Chondrocyte (in vitro differentiated cells): ENCODE measurements at regions not wholly inside any gene's neighbourhood (a gene's known extent, or its start where the extent isn't known, plus 50 kb on each side); places are given as distances from the start of the nearest gene placed in this dataset.
A peak's percentile ranks its signal among the peaks of the same experiment; 100 is the strongest.

Experiments
- DNase-seq: peaks from one replicate; pipeline ENCODE4 v3.0.0; 2021; ENCODE audit warnings: mixed read lengths, low spot score
- H3K27ac Mint-ChIP-seq: one replicate; pipeline ENCODE4 v1.8.0; 2021; ENCODE audit warnings: mild to moderate bottlenecking, moderate library complexity, mixed read lengths; ENCODE audit not compliant: unreplicated experiment
- H3K27me3 Mint-ChIP-seq: 2 replicates; pipeline ENCODE4 v1.8.0; 2021; ENCODE audit warnings: low read depth, mixed read lengths
- H3K36me3 Mint-ChIP-seq: 2 replicates; pipeline ENCODE4 v1.8.0; 2021; ENCODE audit warnings: low read depth, mixed read lengths
- H3K4me1 Mint-ChIP-seq: 2 replicates; pipeline ENCODE4 v1.8.0; 2021; ENCODE audit warnings: low read depth, mild to moderate bottlenecking, mixed read lengths
- H3K4me3 Mint-ChIP-seq: one replicate; pipeline ENCODE4 v1.8.0; 2021; ENCODE audit warnings: mild to moderate bottlenecking, moderate library complexity, mixed read lengths; ENCODE audit not compliant: unreplicated experiment
- H3K9me3 Mint-ChIP-seq: 2 replicates; pipeline ENCODE4 v1.8.0; 2021; ENCODE audit warnings: low read depth, mixed read lengths
- TF ChIP-seq, protein P1 (sequence below): fragments of 200-600 bp; sonication (generic); IDR thresholded peaks from 2 replicates; pipeline ENCODE4 v1.5.0; 2021; ENCODE audit warnings: antibody characterized with exemption, mild to moderate bottlenecking, moderate library complexity

GRCh38 chr9:105187781-105188180 lies 56.7 kb upstream of the SLC44A1 start:
- Mint-ChIP-seq H3K27me3 (no peaks in the 10 kb centered on the region), H3K27ac (peak overlapping the region; percentile 68), H3K36me3 (peaks cover 9% of the 10 kb centered on the region), H3K4me1 (peaks cover 16% of the 10 kb centered on the region), H3K9me3 (peaks cover 20% of the 10 kb centered on the region), H3K4me3 (no peak overlapping the region)
- TF ChIP-seq, protein P1, sequence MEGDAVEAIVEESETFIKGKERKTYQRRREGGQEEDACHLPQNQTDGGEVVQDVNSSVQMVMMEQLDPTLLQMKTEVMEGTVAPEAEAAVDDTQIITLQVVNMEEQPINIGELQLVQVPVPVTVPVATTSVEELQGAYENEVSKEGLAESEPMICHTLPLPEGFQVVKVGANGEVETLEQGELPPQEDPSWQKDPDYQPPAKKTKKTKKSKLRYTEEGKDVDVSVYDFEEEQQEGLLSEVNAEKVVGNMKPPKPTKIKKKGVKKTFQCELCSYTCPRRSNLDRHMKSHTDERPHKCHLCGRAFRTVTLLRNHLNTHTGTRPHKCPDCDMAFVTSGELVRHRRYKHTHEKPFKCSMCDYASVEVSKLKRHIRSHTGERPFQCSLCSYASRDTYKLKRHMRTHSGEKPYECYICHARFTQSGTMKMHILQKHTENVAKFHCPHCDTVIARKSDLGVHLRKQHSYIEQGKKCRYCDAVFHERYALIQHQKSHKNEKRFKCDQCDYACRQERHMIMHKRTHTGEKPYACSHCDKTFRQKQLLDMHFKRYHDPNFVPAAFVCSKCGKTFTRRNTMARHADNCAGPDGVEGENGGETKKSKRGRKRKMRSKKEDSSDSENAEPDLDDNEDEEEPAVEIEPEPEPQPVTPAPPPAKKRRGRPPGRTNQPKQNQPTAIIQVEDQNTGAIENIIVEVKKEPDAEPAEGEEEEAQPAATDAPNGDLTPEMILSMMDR: no peak
- DNase-seq: no peak

- peaks cover 9% of the 10 kb centered on the region for H3K36me3 Mint-ChIP-seq
- no peak overlapping the region for H3K27ac Mint-ChIP-seq
- H3K4me1 Mint-ChIP-seq: peaks cover 16% of the 10 kb centered on the region
- peaks cover 20% of the 10 kb centered on the region for H3K9me3 Mint-ChIP-seq
- DNase-seq: no peak
- H3K27me3 Mint-ChIP-seq: peaks cover 3% of the 10 kb centered on the region
- TF ChIP-seq, protein P1: no peak
- no peak overlapping the region for H3K4me3 Mint-ChIP-seq
These were observed 55.7 kb upstream of the SLC44A1 start for GRCh38 chr9:105188746-105189145.

DNA sequence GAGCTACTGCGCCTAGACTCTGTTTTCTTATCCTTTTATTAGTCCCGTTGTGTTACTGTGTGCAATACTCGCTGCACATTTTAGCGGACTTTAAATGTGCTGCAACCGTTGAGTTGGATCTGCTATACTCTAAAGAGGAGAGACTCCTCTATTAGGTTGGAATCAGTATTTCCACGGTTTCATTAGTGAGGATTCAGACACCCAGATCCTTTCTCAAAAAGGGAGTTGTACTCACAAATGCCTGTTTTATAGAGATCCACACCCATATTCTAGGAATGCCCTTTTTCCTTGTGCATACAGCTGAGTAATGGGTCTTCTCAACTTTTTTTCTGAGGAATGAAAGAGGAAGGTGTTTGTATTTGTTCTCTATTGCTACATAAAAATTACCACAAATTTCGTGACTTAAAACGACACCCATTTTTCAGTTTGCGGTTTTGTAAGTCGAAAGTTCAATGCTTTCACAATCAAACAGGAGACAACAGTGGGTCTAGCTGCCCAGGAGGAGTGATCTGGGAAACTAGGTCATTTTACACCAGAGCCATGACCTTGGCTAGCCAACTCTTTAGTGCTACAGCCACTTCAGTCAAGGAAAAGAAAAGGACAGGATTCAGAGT lies 52.8 kb upstream of the SLC44A1 start:
- no peak overlapping the region for H3K4me3 Mint-ChIP-seq
- no peak for DNase-seq
- H3K27ac Mint-ChIP-seq: no peak overlapping the region
- peaks cover under 1% of the 10 kb centered on the region for H3K36me3 Mint-ChIP-seq
- peaks cover 16% of the 10 kb centered on the region for H3K4me1 Mint-ChIP-seq
- no peaks in the 10 kb centered on the region for H3K9me3 Mint-ChIP-seq
- peaks cover 3% of the 10 kb centered on the region for H3K27me3 Mint-ChIP-seq
- TF ChIP-seq, protein P1: no peak

GRCh38 chr9:105193560-105193959 lies 50.9 kb upstream of the SLC44A1 start:
- H3K9me3 Mint-ChIP-seq: no peaks in the 10 kb centered on the region
- no peak overlapping the region for H3K4me3 Mint-ChIP-seq
- DNase-seq: no peak
- TF ChIP-seq, protein P1: no peak
- no peaks in the 10 kb centered on the region for H3K36me3 Mint-ChIP-seq
- peaks cover 3% of the 10 kb centered on the region for H3K27me3 Mint-ChIP-seq
- H3K27ac Mint-ChIP-seq: no peak overlapping the region
- H3K4me1 Mint-ChIP-seq: peaks cover 2% of the 10 kb centered on the region

- Mint-ChIP-seq H3K27me3 (peaks cover 3% of the 10 kb centered on the region), H3K27ac (no peak overlapping the region), H3K9me3 (no peaks in the 10 kb centered on the region), H3K4me3 (no peak overlapping the region), H3K36me3 (no peaks in the 10 kb centered on the region), H3K4me1 (no peaks in the 10 kb centered on the region)
- TF ChIP-seq, protein P1: no peak
- no peak for DNase-seq
These were observed 50.2 kb upstream of the SLC44A1 start for GRCh38 chr9:105194234-105194633.
